RWPE1 (cell line): ENCODE measurements at regions not wholly inside any gene's neighbourhood (a gene's known extent, or its start where the extent isn't known, plus 50 kb on each side); places are given as distances from the start of the nearest gene placed in this dataset.
"Not testable (repeated sequence)": the region's sequence is repeated elsewhere in the genome, so short reads cannot be mapped to it uniquely, and the experiment has no call there.

ENCODE experiments used
- CTCF ChIA-PET: fragments of 350-600 bp; sonication (Branson Sonifier 250); formaldehyde crosslinking; extraction: SDS; loops from one replicate; lab custom pipeline; 2021; lab: Yijun Ruan, JAX
- POLR2A ChIA-PET: fragments of 400-600 bp; formaldehyde crosslinking; extraction: SDS; loops from one replicate; lab custom pipeline; 2020; ENCODE audit warnings: antibody characterized with exemption; ENCODE audit not compliant: low non-redundant PET; lab: Yijun Ruan, JAX
- DNase-seq: peaks from one replicate; pipeline ENCODE4 v3.0.0; 2012; ENCODE audit warnings: low spot score
- H3K27ac ChIP-seq: fragments of 450-650 bp; 2 replicates; pipeline ENCODE4 v1.5.1; 2017
- TF ChIP-seq, protein P1 (sequence below): fragments of 450-650 bp; conservative IDR thresholded peaks from 2 replicates; pipeline ENCODE4 v1.5.1; 2017; ENCODE audit warnings: low read depth, mild to moderate bottlenecking

DNA sequence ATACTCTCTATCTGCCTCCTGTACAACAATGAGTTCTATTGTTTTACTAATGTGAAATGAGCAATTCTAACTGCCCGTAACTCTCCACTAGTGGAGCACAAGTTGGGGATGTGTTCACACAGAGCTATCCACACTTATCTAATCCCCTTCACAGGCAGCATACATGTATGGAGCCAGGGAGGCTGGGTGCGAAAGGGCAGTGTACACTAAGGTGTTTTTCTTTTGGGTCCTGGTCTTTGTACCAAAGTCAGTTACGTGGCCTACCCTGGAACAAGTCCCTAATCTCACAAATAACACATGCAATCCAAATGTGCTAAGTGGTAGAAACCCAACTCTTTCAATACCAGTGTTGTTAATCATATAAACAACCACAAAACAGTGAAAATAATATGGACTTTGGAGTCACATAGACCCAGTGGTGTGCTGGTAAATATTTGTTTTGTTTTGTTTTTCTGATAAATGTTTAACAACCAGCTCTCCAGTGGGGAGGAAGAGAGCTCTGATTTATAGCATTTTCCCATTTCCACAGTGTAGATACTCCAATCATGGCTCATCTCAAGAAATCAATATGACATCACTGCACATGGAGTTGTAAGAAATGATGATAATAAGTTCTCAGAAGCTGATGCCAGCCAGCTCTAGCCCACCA lies 319.9 kb upstream of the DUSP10 start:
- H3K27ac ChIP-seq: no peak overlapping the region
- POLR2A ChIA-PET: no interaction called here
- DNase-seq: no peak
- TF ChIP-seq, protein P1, sequence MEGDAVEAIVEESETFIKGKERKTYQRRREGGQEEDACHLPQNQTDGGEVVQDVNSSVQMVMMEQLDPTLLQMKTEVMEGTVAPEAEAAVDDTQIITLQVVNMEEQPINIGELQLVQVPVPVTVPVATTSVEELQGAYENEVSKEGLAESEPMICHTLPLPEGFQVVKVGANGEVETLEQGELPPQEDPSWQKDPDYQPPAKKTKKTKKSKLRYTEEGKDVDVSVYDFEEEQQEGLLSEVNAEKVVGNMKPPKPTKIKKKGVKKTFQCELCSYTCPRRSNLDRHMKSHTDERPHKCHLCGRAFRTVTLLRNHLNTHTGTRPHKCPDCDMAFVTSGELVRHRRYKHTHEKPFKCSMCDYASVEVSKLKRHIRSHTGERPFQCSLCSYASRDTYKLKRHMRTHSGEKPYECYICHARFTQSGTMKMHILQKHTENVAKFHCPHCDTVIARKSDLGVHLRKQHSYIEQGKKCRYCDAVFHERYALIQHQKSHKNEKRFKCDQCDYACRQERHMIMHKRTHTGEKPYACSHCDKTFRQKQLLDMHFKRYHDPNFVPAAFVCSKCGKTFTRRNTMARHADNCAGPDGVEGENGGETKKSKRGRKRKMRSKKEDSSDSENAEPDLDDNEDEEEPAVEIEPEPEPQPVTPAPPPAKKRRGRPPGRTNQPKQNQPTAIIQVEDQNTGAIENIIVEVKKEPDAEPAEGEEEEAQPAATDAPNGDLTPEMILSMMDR: no peak
- CTCF ChIA-PET: interaction anchor here (0.6 kb wide), 1 partner anchor 134 kb away, joined by 3 read pairs; no protein-coding TSS in a partner anchor

DNA sequence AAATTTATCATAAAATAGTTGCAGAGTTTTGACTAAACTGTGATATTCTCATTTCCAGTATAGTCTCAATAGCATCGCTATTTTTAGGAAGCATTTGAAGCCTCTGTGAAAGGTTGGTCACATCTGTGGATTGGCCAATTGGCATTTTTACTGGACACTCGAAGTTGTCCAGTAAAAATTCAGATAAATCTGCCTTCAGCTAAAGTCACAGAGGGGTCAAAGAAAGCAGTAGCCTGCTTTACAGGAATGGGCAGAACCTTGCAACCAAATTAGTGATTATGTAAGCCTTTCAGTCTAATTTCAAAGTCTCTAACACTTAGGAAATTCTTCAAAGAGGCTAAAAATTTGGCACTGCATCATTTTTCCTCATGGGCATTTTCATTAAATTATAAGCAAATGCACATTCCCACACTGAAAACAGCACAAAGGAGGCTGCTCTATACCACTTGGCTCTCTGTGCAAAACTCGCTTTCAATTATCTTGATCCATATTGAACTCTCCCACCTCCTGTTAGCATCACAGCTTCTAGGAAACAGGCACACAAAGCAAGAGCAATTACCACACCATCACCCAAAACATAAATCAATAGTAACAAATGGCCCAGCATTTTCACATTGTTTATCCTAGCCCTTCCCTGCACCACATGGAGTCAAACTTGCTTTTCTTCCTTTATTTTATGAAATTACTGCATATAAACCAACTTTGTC lies 318.5 kb upstream of the DUSP10 start:
- TF ChIP-seq, protein P1: no peak
- DNase-seq: no peak
- ChIA-PET POLR2A (no interaction called here), CTCF (interaction anchor here (0.5 kb wide), 1 partner anchor 1021 kb away, joined by 3 read pairs; no protein-coding TSS in a partner anchor)
- no peak overlapping the region for H3K27ac ChIP-seq

DNA sequence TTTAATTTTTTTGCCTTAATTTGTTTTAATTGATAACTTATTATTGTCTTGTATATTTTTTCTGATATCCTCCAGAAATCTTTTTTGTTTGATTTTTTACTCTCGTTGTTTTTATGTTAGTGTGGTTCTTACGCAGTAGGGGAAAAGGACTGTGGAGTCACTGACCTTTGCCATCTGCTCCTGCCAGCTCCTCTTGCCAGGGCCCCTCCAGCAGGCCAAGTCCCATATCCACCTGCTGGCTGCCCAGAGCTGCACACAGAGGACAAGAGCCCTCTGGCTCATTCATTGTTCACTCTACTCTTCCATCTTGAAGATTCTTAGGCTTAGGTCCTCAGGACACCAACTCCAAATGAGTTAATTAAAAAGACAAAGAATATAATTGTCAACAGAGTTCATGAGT lies 316.4 kb upstream of the DUSP10 start:
- ChIA-PET CTCF (no interaction called here), POLR2A (no interaction called here)
- TF ChIP-seq, protein P1: no peak
- DNase-seq: no peak
- no peak overlapping the region for H3K27ac ChIP-seq

- TF ChIP-seq, protein P1: no peak
- ChIA-PET CTCF (no interaction called here), POLR2A (no interaction called here)
- no peak overlapping the region for H3K27ac ChIP-seq
- DNase-seq: no peak
These were observed 315.3 kb upstream of the DUSP10 start for GRCh38 chr1:222057162-222057561.

GRCh38 chr1:222054416-222054815 lies 312.5 kb upstream of the DUSP10 start:
- CTCF ChIA-PET: interaction anchor here (0.6 kb wide), 1 partner anchor 353 kb away, joined by 4 read pairs; no protein-coding TSS in a partner anchor
- DNase-seq: no peak
- TF ChIP-seq, protein P1: no peak
- POLR2A ChIA-PET: no interaction called here
- H3K27ac ChIP-seq: no peak overlapping the region

DNA sequence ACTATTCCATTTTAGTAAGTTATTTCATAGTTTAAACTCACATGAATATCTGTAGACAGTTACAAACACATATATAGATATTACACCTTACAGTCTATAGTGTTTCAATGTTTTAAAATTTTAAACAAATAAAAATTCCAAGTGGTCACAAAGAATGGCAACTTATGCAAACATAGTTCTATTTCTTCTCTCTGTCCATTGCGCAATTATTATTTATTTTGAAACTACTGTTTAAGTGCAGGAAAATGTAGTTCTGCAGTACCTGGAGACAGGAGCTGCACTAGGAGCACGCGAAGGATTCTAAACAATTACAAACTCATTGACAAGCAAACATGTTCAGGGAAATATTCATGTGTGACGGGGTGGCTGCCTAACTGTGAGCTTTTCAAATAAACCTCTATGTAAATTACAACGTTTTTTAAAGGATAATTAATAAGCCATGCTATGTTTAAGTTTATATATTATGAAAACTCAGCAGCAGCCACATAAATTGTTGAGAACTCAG lies 312.0 kb upstream of the DUSP10 start:
- CTCF ChIA-PET: no interaction called here
- POLR2A ChIA-PET: no interaction called here
- no peak overlapping the region for H3K27ac ChIP-seq
- no peak for DNase-seq
- TF ChIP-seq, protein P1: no peak

GRCh38 chr1:222051311-222051710 lies 309.4 kb upstream of the DUSP10 start:
- POLR2A ChIA-PET: not testable (repeated sequence)
- CTCF ChIA-PET: interaction anchor here (0.8 kb wide), 1 partner anchor 573 kb away, joined by 3 read pairs; no protein-coding TSS in a partner anchor

DNA sequence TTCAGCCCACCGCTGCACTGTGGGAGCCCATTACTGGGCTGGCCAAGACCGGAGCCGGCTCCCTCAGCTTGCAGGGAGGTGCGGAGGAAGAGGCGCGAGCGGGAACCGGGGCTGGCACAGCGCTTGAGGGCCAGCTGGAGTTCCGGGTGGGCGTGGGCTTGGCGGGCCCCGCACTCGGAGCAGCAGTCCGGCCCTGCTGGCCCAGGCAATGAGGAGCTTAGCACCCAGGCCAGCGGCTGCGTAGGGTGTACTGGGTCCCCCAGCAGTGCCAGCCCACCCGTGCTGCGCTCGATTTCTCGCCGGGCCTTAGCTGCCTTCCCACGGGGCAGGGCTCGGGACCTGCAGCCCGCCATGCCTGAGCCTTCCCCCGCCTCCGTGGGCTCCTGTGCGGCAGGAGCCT lies 307.8 kb upstream of the DUSP10 start:
- H3K27ac ChIP-seq, POLR2A ChIA-PET, DNase-seq, CTCF ChIA-PET: not testable (repeated sequence)

More at GRCh38 chr1:222051311-222051710, 309.4 kb upstream of the DUSP10 start:
- not testable (repeated sequence) for DNase-seq, H3K27ac ChIP-seq
